Astrocyte of the spinal cord (primary cell): ENCODE measurements at regions not wholly inside any gene's neighbourhood (a gene's known extent, or its start where the extent isn't known, plus 50 kb on each side); places are given as distances from the start of the nearest gene placed in this dataset.

Experiments
- DNase-seq: peaks from one replicate; pipeline ENCODE4 v3.0.0; 2011; ENCODE audit warnings: low read depth, low spot score
- H3K4me3 ChIP-seq: 2 replicates; pipeline ENCODE4 v1.5.1; 2011; ENCODE audit warnings: low read depth, mild to moderate bottlenecking, low read length, moderate library complexity
- CTCF ChIP-seq: IDR thresholded peaks from 2 replicates; pipeline ENCODE4 v1.5.1; 2012; ENCODE audit warnings: low read depth, mild to moderate bottlenecking, low read length, inconsistent platforms
- in situ Hi-C: cut with HindIII; loops from 2 replicates; pipeline ENCODE4 v1.10.0; 2017; ENCODE audit warnings: low sequenced_read_pairs

GRCh38 chr2:134785659-134786430 lies 52.6 kb upstream of the ACMSD start:
- no peak for TF ChIP-seq CTCF
- in situ Hi-C loops = no loop called here
- H3K4me3 ChIP-seq = no peak overlapping the region
- DNase-seq = no peak

- in situ Hi-C loops = no loop called here
- H3K4me3 ChIP-seq = no peak overlapping the region
- TF ChIP-seq CTCF = no peak
- no peak for DNase-seq
Observed at GRCh38 chr2:134788417-134788816, 50.0 kb upstream of the ACMSD start.
